BJ (cell line): ENCODE measurements at regions not wholly inside any gene's neighbourhood (a gene's known extent, or its start where the extent isn't known, plus 50 kb on each side); places are given as distances from the start of the nearest gene placed in this dataset.

Source experiments
- CTCF ChIA-PET: fragments of 350-600 bp; formaldehyde crosslinking; extraction: SDS; loops from one replicate; lab custom pipeline; 2021; ENCODE audit warnings: antibody characterized with exemption, inconsistent platforms; lab: Yijun Ruan, JAX
- POLR2A ChIA-PET: fragments of 300-600 bp; sonication (Branson Sonifier 250); formaldehyde crosslinking; extraction: SDS; loops from one replicate; lab custom pipeline; 2021; ENCODE audit warnings: antibody characterized with exemption; lab: Charles Lee
- DNase-seq: peaks from one replicate; pipeline ENCODE4 v3.0.0-alpha.2; 2011; ENCODE audit warnings: low read depth
- H3K27me3 ChIP-seq: 2 replicates; pipeline ENCODE4 v1.6.0; 2011; ENCODE audit warnings: low read length; ENCODE audit not compliant: control insufficient read depth, insufficient read depth
- H3K36me3 ChIP-seq: 2 replicates; pipeline ENCODE4 v1.5.1; 2011; ENCODE audit warnings: low read length; ENCODE audit not compliant: control insufficient read depth, insufficient read depth
- H3K4me3 ChIP-seq: 2 replicates; pipeline ENCODE4 v1.5.1; 2011; ENCODE audit warnings: low read depth, mild to moderate bottlenecking, control low read depth, low read length
- CTCF ChIP-seq: IDR thresholded peaks from 2 replicates; pipeline ENCODE4 v1.5.1; 2011; ENCODE audit warnings: low read depth, mild to moderate bottlenecking, control low read depth, inconsistent platforms, low read length, moderate library complexity; ENCODE audit not compliant: insufficient read depth

- no peaks in the 10 kb centered on the region for H3K36me3 ChIP-seq
- H3K4me3 ChIP-seq = no peak overlapping the region
- CTCF ChIA-PET = interaction anchor here (1.0 to 1.3 kb wide), 2 partner anchors 9 to 13 kb away, joined by 4 read pairs; no protein-coding TSS in a partner anchor
Measured at GRCh38 chr7:35437619-35438275, 183.8 kb upstream of the TBX20 start.

GRCh38 chr7:35436452-35436851 lies 182.6 kb upstream of the TBX20 start:
- Histone ChIP-seq H3K36me3 (no peaks in the 10 kb centered on the region), H3K4me3 (no peak overlapping the region), H3K27me3 (no peaks in the 10 kb centered on the region; the same call in 1 of the 2 replicates)
- ChIA-PET CTCF (interaction anchor here (1.0 to 1.4 kb wide), 2 partner anchors 11 to 84 kb away, joined by 4 to 5 read pairs; no protein-coding TSS in a partner anchor), POLR2A (no interaction called here)
- TF ChIP-seq CTCF = no peak
- DNase-seq = no peak

More at GRCh38 chr7:35437619-35438275, 183.8 kb upstream of the TBX20 start:
- TF ChIP-seq CTCF = no peak
- DNase-seq = no peak
- peaks cover 1% of the 10 kb centered on the region; the same call in 1 of the 2 replicates for H3K27me3 ChIP-seq
- POLR2A ChIA-PET = no interaction called here

GRCh38 chr7:35430547-35431153 lies 176.8 kb upstream of the TBX20 start:
- DNase-seq = no peak
- peak; percentile 79 for TF ChIP-seq CTCF
- H3K27me3 ChIP-seq = no peaks in the 10 kb centered on the region
- POLR2A ChIA-PET = no interaction called here
- no peak overlapping the region for H3K4me3 ChIP-seq
- CTCF ChIA-PET = interaction anchor here (0.6 to 3.1 kb wide), 7 partner anchors 11 to 357 kb away, joined by 3 to 12 read pairs (median 3); no protein-coding TSS in a partner anchor
- H3K36me3 ChIP-seq = no peaks in the 10 kb centered on the region

- Histone ChIP-seq H3K4me3 (no peak overlapping the region), H3K36me3 (no peaks in the 10 kb centered on the region), H3K27me3 (no peaks in the 10 kb centered on the region; the same call in 1 of the 2 replicates)
- POLR2A ChIA-PET = no interaction called here
- DNase-seq = no peak
- TF ChIP-seq CTCF = peak; percentile 83
- CTCF ChIA-PET = interaction anchor here (0.7 to 3.0 kb wide), 15 partner anchors 9 to 553 kb away, joined by 3 to 16 read pairs (median 3); no protein-coding TSS in a partner anchor
Measured at GRCh38 chr7:35424869-35425495, 171.1 kb upstream of the TBX20 start.

GRCh38 chr7:35424440-35424839 lies 170.5 kb upstream of the TBX20 start:
- ChIA-PET CTCF (interaction anchor here (0.6 to 3.0 kb wide), 10 partner anchors 9 to 553 kb away, joined by 3 to 16 read pairs (median 3); no protein-coding TSS in a partner anchor), POLR2A (no interaction called here)
- no peaks in the 10 kb centered on the region for H3K36me3 ChIP-seq
- H3K27me3 ChIP-seq = no peaks in the 10 kb centered on the region; the same call in 1 of the 2 replicates
- DNase-seq = no peak
- H3K4me3 ChIP-seq = no peak overlapping the region
- TF ChIP-seq CTCF = no peak
